T-helper 17 cell (primary cell): ENCODE measurements at regions not wholly inside any gene's neighbourhood (a gene's known extent, or its start where the extent isn't known, plus 50 kb on each side); places are given as distances from the start of the nearest gene placed in this dataset.

Source experiments
- ATAC-seq: fragments of 150-1000 bp; cut with Tn5 transposase; 2 replicates; pipeline ENCODE4 v1.10.0; 2021; ENCODE audit warnings: mild to moderate bottlenecking, moderate library complexity
- DNase-seq, 3 donors: peaks; one replicate each; pipeline versions ENCODE4 v3.0.0 to v3.0.0-alpha.2; 2020 to 2021
- H3K9me3 ChIP-seq: one replicate; pipeline ENCODE4 v1.7.0; 2013; ENCODE audit warnings: low read length, mild to moderate bottlenecking; ENCODE audit not compliant: control insufficient read depth, poor library complexity, severe bottlenecking
- H3K27ac Mint-ChIP-seq: one replicate; pipeline ENCODE4 v1.8.0; 2022; ENCODE audit warnings: mild to moderate bottlenecking, moderate library complexity, mixed read lengths
- H3K27me3 Mint-ChIP-seq: one replicate; pipeline ENCODE4 v1.8.0; 2022; ENCODE audit warnings: mixed read lengths
- H3K36me3 Mint-ChIP-seq: one replicate; pipeline ENCODE4 v1.8.0; 2022; ENCODE audit warnings: low read depth, mixed read lengths
- H3K4me1 Mint-ChIP-seq: one replicate; pipeline ENCODE4 v1.8.0; 2022; ENCODE audit warnings: mild to moderate bottlenecking, mixed read lengths
- H3K4me3 Mint-ChIP-seq: one replicate; pipeline ENCODE4 v1.8.0; 2022; ENCODE audit warnings: mild to moderate bottlenecking, moderate library complexity, mixed read lengths

GRCh38 chr13:105774739-105775460, 760.6 kb downstream of the EFNB2 start:
- Mint-ChIP-seq H3K27me3 (no peaks in the 10 kb centered on the region), H3K36me3 (no peaks in the 10 kb centered on the region), H3K4me3 (no peak overlapping the region), H3K4me1 (no peaks in the 10 kb centered on the region), H3K27ac (no peak overlapping the region)
- no peaks in the 10 kb centered on the region for H3K9me3 ChIP-seq
- DNase-seq (no peak), ATAC-seq (no peak)

- Mint-ChIP-seq H3K4me3 (no peak overlapping the region), H3K27ac (no peak overlapping the region), H3K27me3 (no peaks in the 10 kb centered on the region), H3K36me3 (no peaks in the 10 kb centered on the region), H3K4me1 (no peaks in the 10 kb centered on the region)
- DNase-seq (no peak), ATAC-seq (no peak)
- no peaks in the 10 kb centered on the region for H3K9me3 ChIP-seq
Observed at GRCh38 chr13:105773863-105774538, 761.5 kb downstream of the EFNB2 start.

GRCh38 chr13:105773241-105773640, 762.2 kb downstream of the EFNB2 start:
- ATAC-seq (no peak), DNase-seq (no peak)
- Mint-ChIP-seq H3K27ac (no peak overlapping the region), H3K4me3 (no peak overlapping the region), H3K4me1 (no peaks in the 10 kb centered on the region), H3K36me3 (no peaks in the 10 kb centered on the region), H3K27me3 (no peaks in the 10 kb centered on the region)
- H3K9me3 ChIP-seq, result no peaks in the 10 kb centered on the region

GRCh38 chr13:105764486-105764885, 771.0 kb downstream of the EFNB2 start:
- no peaks in the 10 kb centered on the region for H3K27me3 Mint-ChIP-seq
- no peak overlapping the region for H3K27ac Mint-ChIP-seq
- no peak overlapping the region for H3K4me3 Mint-ChIP-seq
- H3K36me3 Mint-ChIP-seq, result no peaks in the 10 kb centered on the region
- no peaks in the 10 kb centered on the region for H3K9me3 ChIP-seq
- H3K4me1 Mint-ChIP-seq, result no peaks in the 10 kb centered on the region
- no peak for DNase-seq
- ATAC-seq, result no peak

- Mint-ChIP-seq H3K36me3 (no peaks in the 10 kb centered on the region), H3K4me1 (no peaks in the 10 kb centered on the region), H3K27me3 (no peaks in the 10 kb centered on the region), H3K27ac (no peak overlapping the region), H3K4me3 (no peak overlapping the region)
- ATAC-seq (no peak), DNase-seq (no peak)
- H3K9me3 ChIP-seq, result no peaks in the 10 kb centered on the region
Observed at GRCh38 chr13:105763851-105764250, 771.6 kb downstream of the EFNB2 start.

GRCh38 chr13:105762096-105762495, 773.4 kb downstream of the EFNB2 start:
- Mint-ChIP-seq H3K36me3 (no peaks in the 10 kb centered on the region), H3K4me3 (no peak overlapping the region), H3K4me1 (no peaks in the 10 kb centered on the region), H3K27ac (no peak overlapping the region), H3K27me3 (no peaks in the 10 kb centered on the region)
- no peaks in the 10 kb centered on the region for H3K9me3 ChIP-seq
- DNase-seq, result no peak
- no peak for ATAC-seq

- Mint-ChIP-seq H3K36me3 (no peaks in the 10 kb centered on the region), H3K27me3 (no peaks in the 10 kb centered on the region), H3K4me3 (no peak overlapping the region), H3K4me1 (no peaks in the 10 kb centered on the region), H3K27ac (no peak overlapping the region)
- no peak for ATAC-seq
- H3K9me3 ChIP-seq, result no peaks in the 10 kb centered on the region
- DNase-seq, result no peak
Observed at GRCh38 chr13:105758918-105759860, 776.3 kb downstream of the EFNB2 start.

- ATAC-seq (no peak), DNase-seq (no peak)
- Mint-ChIP-seq H3K4me3 (no peak overlapping the region), H3K4me1 (no peaks in the 10 kb centered on the region), H3K27ac (no peak overlapping the region), H3K36me3 (no peaks in the 10 kb centered on the region), H3K27me3 (no peaks in the 10 kb centered on the region)
- no peaks in the 10 kb centered on the region for H3K9me3 ChIP-seq
Observed at GRCh38 chr13:105740739-105741138, 794.7 kb downstream of the EFNB2 start.

GRCh38 chr13:105737688-105738087, 797.8 kb downstream of the EFNB2 start:
- no peaks in the 10 kb centered on the region for H3K9me3 ChIP-seq
- no peaks in the 10 kb centered on the region for H3K27me3 Mint-ChIP-seq
- no peak overlapping the region for H3K27ac Mint-ChIP-seq
- DNase-seq (no peak), ATAC-seq (no peak)
- no peaks in the 10 kb centered on the region for H3K4me1 Mint-ChIP-seq
- no peak overlapping the region for H3K4me3 Mint-ChIP-seq
- H3K36me3 Mint-ChIP-seq, result no peaks in the 10 kb centered on the region

GRCh38 chr13:105735281-105735680, 800.2 kb downstream of the EFNB2 start:
- ATAC-seq (no peak), DNase-seq (no peak)
- H3K27ac Mint-ChIP-seq, result no peak overlapping the region
- H3K4me3 Mint-ChIP-seq, result no peak overlapping the region
- H3K36me3 Mint-ChIP-seq, result no peaks in the 10 kb centered on the region
- no peaks in the 10 kb centered on the region for H3K4me1 Mint-ChIP-seq
- no peaks in the 10 kb centered on the region for H3K27me3 Mint-ChIP-seq
- no peaks in the 10 kb centered on the region for H3K9me3 ChIP-seq

GRCh38 chr13:105732806-105733529, 802.5 kb downstream of the EFNB2 start:
- H3K27me3 Mint-ChIP-seq, result no peaks in the 10 kb centered on the region
- H3K4me3 Mint-ChIP-seq, result no peak overlapping the region
- H3K4me1 Mint-ChIP-seq, result no peaks in the 10 kb centered on the region
- ATAC-seq, result no peak
- no peaks in the 10 kb centered on the region for H3K9me3 ChIP-seq
- no peak for DNase-seq
- no peak overlapping the region for H3K27ac Mint-ChIP-seq
- H3K36me3 Mint-ChIP-seq, result no peaks in the 10 kb centered on the region

GRCh38 chr13:105725887-105726286, 809.6 kb downstream of the EFNB2 start:
- H3K9me3 ChIP-seq, result no peaks in the 10 kb centered on the region
- DNase-seq (no peak), ATAC-seq (no peak)
- Mint-ChIP-seq H3K4me3 (no peak overlapping the region), H3K27ac (no peak overlapping the region), H3K4me1 (no peaks in the 10 kb centered on the region), H3K27me3 (no peaks in the 10 kb centered on the region), H3K36me3 (no peaks in the 10 kb centered on the region)

- Mint-ChIP-seq H3K27ac (no peak overlapping the region), H3K27me3 (no peaks in the 10 kb centered on the region), H3K4me1 (no peaks in the 10 kb centered on the region), H3K36me3 (no peaks in the 10 kb centered on the region), H3K4me3 (no peak overlapping the region)
- H3K9me3 ChIP-seq, result no peaks in the 10 kb centered on the region
- DNase-seq, result no peak
- no peak for ATAC-seq
Observed at GRCh38 chr13:105721016-105721415, 814.4 kb downstream of the EFNB2 start.
